Skeletal muscle cell (primary cell): ENCODE measurements at regions not wholly inside any gene's neighbourhood (a gene's known extent, or its start where the extent isn't known, plus 50 kb on each side); places are given as distances from the start of the nearest gene placed in this dataset.
"Not testable (repeated sequence)": the region's sequence is repeated elsewhere in the genome, so short reads cannot be mapped to it uniquely, and the experiment has no call there.

Experiments
- DNase-seq: peaks from one replicate; pipeline ENCODE4 v3.0.0-alpha.2; 2010; ENCODE audit warnings: low read depth
- H3K4me3 ChIP-seq: 2 replicates; pipeline ENCODE4 v1.5.1; 2011; ENCODE audit warnings: low read depth, mild to moderate bottlenecking, control low read depth, low read length, moderate library complexity

- DNase-seq = no peak
- no peak overlapping the region for H3K4me3 ChIP-seq
These were observed 431.0 kb upstream of the ATP10A start for GRCh38 chr15:26294059-26294689.

- DNase-seq = no peak
These were observed 424.3 kb upstream of the ATP10A start for GRCh38 chr15:26287381-26287780.

DNA sequence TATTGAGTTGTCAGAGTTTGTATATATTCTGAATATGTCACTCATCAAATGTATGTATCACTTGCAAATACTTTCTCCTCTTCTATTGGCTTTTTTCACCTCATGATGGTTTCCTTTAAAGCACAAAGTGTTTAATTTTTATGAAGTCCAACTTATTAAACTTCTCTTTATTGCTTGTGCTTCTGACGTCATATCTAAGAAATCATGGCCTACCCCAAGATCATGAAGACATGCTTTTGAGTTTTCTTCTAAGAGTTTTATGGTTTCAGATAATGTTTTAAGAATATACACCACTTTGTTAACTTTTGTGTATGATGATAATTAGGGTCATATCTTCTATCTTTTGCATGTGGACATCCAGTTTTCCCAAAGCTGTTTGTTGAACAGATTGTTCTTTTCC lies 417.2 kb upstream of the ATP10A start:
- no peak for DNase-seq

More at GRCh38 chr15:26287381-26287780, 424.3 kb upstream of the ATP10A start:
- H3K4me3 ChIP-seq = no peak overlapping the region

GRCh38 chr15:26261966-26262365 lies 398.8 kb upstream of the ATP10A start:
- no peak overlapping the region for H3K4me3 ChIP-seq
- DNase-seq = no peak

More for the DNA sequence above, 417.2 kb upstream of the ATP10A start:
- no peak overlapping the region for H3K4me3 ChIP-seq

DNA sequence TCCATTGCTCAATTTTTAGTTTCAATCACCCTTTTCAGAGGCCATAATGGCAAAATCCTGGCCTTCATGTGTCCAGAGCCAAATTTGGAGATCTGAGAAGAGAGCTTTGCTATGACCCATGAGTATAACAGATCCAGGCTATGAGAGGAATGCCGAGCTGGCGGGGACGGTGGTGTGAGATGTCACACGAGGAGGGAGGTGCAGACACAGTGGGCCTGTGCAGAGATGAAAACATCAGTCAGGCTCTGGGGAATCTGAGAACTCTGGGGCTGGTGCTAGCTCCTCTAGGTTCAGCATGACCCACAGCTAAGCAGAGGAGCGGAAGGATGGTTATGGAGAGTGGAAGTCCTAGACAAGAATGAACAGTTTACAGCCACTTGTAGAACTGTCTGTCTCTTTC lies 398.3 kb upstream of the ATP10A start:
- no peak for DNase-seq
- H3K4me3 ChIP-seq = no peak overlapping the region

- no peak overlapping the region for H3K4me3 ChIP-seq
These were observed 397.5 kb upstream of the ATP10A start for GRCh38 chr15:26260517-26261133.

DNA sequence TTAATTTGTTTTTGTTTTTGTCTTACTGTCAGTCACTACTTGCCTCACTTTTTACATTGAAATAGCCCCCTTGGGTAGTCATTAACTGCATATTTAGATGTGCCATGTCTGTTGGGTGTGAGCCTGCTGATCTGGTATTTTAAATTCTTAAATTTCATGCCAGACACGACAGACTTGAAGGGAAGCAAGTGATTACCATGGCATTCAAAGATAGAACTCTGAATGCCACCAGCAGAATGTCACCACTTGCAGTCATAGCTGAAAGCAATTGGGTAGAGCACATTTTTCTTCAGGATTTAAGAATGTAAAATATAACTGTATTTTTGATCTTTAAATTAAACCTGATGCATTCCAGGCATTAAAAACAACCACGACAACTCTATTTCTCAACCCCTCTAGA lies 396.5 kb upstream of the ATP10A start:
- H3K4me3 ChIP-seq = no peak overlapping the region
- no peak for DNase-seq

More at GRCh38 chr15:26260517-26261133, 397.5 kb upstream of the ATP10A start:
- DNase-seq = no peak

DNA sequence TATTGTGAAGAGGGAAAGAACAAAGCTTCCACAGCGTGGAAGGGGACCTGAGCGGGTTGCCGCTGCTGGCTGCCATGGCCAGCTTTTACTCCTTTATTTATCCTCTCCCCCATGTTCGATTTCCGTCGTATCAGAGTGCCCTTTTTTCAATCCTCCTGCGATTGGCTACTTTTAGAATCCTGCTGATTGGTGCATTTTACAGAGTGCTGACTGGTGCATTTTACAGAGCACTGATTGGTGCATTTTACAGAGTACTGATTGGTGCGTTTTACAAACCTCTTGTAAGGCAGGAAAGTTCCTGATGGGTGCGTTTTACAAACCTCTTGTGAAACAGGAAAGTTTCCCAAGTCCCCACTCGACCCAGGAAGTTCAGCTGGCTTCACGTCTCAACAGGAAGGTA lies 381.7 kb upstream of the ATP10A start:
- not testable (repeated sequence) for H3K4me3 ChIP-seq, DNase-seq

GRCh38 chr15:26243382-26243781 lies 380.3 kb upstream of the ATP10A start:
- H3K4me3 ChIP-seq = no peak overlapping the region
- no peak for DNase-seq

- DNase-seq = no peak
- H3K4me3 ChIP-seq = no peak overlapping the region
These were observed 379.5 kb upstream of the ATP10A start for GRCh38 chr15:26242565-26243071.

DNA sequence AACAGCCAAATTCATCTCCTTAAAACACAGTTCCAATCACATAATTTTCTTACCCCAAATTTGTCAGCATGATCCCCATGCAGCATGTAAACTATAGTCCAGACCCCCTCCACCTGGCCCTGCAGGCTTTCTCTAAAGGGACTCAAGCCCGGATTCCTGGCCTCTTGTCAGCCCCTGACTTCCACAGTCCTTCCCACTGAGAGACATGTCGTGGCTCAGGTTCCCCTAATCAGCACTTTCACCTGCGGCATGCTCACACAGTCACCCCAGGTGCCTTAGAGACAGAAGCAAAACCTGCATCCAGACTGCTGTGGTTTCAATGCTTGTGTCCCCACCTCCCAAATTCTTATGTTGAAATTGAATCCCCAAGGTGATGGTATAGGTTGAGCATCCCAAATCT lies 372.7 kb upstream of the ATP10A start:
- no peak for DNase-seq
- H3K4me3 ChIP-seq = no peak overlapping the region

- no peak for DNase-seq
- H3K4me3 ChIP-seq = no peak overlapping the region
These were observed 372.0 kb upstream of the ATP10A start for GRCh38 chr15:26234976-26235767.

DNA sequence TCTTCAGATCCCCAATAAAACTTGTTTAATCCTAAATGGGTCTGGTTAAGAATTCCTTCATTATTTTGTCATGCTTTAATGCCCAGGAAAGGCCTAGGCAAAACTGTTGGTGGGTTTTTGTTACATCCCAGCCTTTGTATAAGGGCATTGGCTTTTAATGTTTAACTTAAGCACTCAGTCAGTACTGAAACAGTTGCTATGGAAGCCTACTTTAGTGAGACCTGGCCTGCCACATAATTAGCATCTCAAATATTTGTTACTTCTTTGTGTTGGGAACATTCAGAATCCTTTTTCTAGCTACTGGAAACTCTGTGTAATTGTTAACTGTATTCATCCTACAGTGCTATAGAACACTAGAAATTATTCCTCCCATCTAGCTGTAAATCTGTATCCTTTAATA lies 369.6 kb upstream of the ATP10A start:
- no peak for DNase-seq
- no peak overlapping the region for H3K4me3 ChIP-seq

DNA sequence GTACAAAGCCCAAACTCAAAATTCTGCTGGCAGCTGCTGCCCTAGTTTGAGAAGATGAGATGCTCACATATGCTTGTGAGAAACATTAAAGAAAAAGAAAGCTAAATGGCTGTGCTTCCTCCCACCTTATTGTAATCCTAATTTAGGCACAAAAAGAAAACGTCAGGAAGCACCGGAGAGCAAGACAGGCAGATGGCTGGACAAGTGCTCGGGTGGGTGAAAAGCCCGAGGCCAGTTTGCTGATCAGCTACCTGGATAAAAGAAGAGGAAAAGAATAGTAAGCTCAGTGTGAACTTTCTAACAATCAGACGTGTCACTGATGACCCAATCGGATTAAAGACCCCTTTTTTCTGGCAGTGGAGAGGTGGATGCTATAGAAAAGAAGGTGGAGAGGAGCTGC lies 368.0 kb upstream of the ATP10A start:
- no peak for DNase-seq
- no peak overlapping the region for H3K4me3 ChIP-seq

- DNase-seq = no peak
- H3K4me3 ChIP-seq = no peak overlapping the region
These were observed 361.1 kb upstream of the ATP10A start for GRCh38 chr15:26224266-26224665.

GRCh38 chr15:26223720-26224119 lies 360.6 kb upstream of the ATP10A start:
- no peak for DNase-seq
- H3K4me3 ChIP-seq = no peak overlapping the region

DNA sequence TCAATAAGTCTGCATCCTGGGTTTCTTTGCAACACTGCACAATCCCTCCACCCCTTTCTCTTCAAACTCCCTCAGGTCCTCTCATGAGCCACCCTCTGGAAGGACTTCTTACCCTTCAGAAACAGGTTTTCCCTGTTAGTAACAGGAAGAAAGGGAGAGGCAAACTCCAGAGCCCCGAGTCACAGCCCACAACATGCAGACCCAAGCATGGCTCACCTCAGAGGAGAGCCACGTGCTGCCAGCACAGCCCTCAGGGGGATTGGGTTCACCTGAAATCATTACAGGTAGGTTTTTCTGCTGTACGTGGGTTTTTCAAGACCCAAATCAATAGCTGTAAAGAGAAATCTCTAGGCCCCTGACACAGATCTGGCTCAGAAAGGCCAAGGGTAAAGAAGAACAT lies 359.7 kb upstream of the ATP10A start:
- DNase-seq = no peak
- H3K4me3 ChIP-seq = no peak overlapping the region

DNA sequence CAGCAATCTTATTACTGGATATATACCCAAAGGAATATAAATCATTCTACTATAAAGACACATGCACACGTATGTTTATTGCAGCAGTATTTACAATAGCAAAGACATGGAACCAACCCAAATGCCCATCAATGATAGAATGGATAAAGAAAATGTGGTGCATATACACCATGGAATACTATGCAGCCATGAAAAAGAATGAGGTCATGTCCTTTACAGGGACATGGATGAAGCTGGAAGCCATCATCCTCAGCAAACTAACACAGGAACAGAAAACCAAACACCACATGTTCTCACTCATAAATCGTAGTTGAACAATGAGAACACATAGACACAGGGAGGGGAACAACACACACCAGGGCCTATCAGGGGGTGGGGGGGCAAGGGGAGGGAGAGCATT lies 353.9 kb upstream of the ATP10A start:
- not testable (repeated sequence) for H3K4me3 ChIP-seq, DNase-seq

- H3K4me3 ChIP-seq = no peak overlapping the region
These were observed 351.2 kb upstream of the ATP10A start for GRCh38 chr15:26214290-26214689.

DNA sequence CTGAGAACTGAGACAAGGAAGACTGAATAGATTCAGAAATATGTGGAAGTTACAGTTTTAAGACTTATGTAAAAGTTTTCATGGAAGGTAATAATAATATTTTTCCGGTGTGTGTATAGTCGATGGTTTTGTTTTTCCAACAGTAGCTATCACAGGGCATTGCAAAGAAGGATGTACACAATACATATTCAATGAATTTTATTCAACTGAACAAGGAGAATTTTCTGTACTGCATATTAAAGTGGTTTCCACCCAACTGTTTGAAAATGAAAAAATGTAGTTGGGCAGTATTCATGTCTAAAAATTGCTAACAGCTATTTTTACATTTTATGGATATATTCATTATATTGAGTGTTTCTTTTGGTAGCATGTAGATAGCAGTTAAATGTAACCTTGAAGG lies 350.3 kb upstream of the ATP10A start:
- no peak for DNase-seq
- no peak overlapping the region for H3K4me3 ChIP-seq

More at GRCh38 chr15:26214290-26214689, 351.2 kb upstream of the ATP10A start:
- no peak for DNase-seq
